GM10266 (cell line): ENCODE measurements at regions not wholly inside any gene's neighbourhood (a gene's known extent, or its start where the extent isn't known, plus 50 kb on each side); places are given as distances from the start of the nearest gene placed in this dataset.

Experiments used
- DNase-seq: peaks from one replicate; pipeline ENCODE4 v3.0.0; 2012; ENCODE audit errors: extremely low spot score
- CTCF ChIP-seq: IDR thresholded peaks from 2 replicates; pipeline ENCODE4 v1.5.1; 2012; ENCODE audit warnings: mild to moderate bottlenecking, low read depth; ENCODE audit not compliant: control insufficient read depth, insufficient read depth; ENCODE audit errors: missing control alignments

- TF ChIP-seq CTCF, result no peak
- no peak for DNase-seq
These were observed 133.4 kb downstream of the OLFM1 start for GRCh38 chr9:135220601-135221575.

- DNase-seq, result no peak
- TF ChIP-seq CTCF, result no peak
These were observed 134.1 kb downstream of the OLFM1 start for GRCh38 chr9:135221576-135221950.

- TF ChIP-seq CTCF, result no peak
- DNase-seq, result no peak
These were observed 134.6 kb downstream of the OLFM1 start for GRCh38 chr9:135221951-135222631.

- DNase-seq, result no peak
These were observed 135.7 kb downstream of the OLFM1 start for GRCh38 chr9:135222881-135223760.

GRCh38 chr9:135223831-135224230 lies 136.4 kb downstream of the OLFM1 start:
- no peak for TF ChIP-seq CTCF
- no peak for DNase-seq

More at GRCh38 chr9:135222881-135223760, 135.7 kb downstream of the OLFM1 start:
- TF ChIP-seq CTCF, result no peak

- no peak for TF ChIP-seq CTCF
- no peak for DNase-seq
These were observed 136.9 kb downstream of the OLFM1 start for GRCh38 chr9:135224286-135224877.
